ENCODE measurements at regions not wholly inside any gene's neighbourhood (a gene's known extent, or its start where the extent isn't known, plus 50 kb on each side); places are given as distances from the start of the nearest gene placed in this dataset.

- Histone ChIP-seq H3K27ac (ENCODE audit: low read depth, low read length) (no peak overlapping the region), H3K4me1 (ENCODE audit: control insufficient read depth in 3 of 3, insufficient read depth in 3 of 3, low read length in 3 of 3) (no peaks in the 10 kb centered on the region), H3K9me3 (ENCODE audit: control insufficient read depth in 3 of 3, low read length in 3 of 3) (peaks cover 0 to 7% (median 0%) of the 10 kb centered on the region in 3 donors), H3K27me3 (ENCODE audit: control insufficient read depth in 3 of 3, insufficient read depth in 3 of 3, low read length in 3 of 3) (no peaks in the 10 kb centered on the region), H3K36me3 (ENCODE audit: control insufficient read depth in 3 of 3, insufficient read depth in 3 of 3, low read length in 3 of 3) (no peaks in the 10 kb centered on the region), H3K9ac (ENCODE audit: low read depth in 1 of 3, low read length in 3 of 3) (no peak overlapping the region), H3K4me3 (ENCODE audit: low read length in 3 of 3) (no peak overlapping the region)
Observed at GRCh38 chr7:125459038-125459437, 529.4 kb upstream of the POT1 start.

- H3K9ac ChIP-seq (ENCODE audit: low read depth in 1 of 3, low read length in 3 of 3): no peak overlapping the region
- H3K4me3 ChIP-seq (ENCODE audit: low read length in 3 of 3): no peak overlapping the region
- no peak overlapping the region for H3K27ac ChIP-seq (ENCODE audit: low read depth, low read length)
- H3K36me3 ChIP-seq (ENCODE audit: control insufficient read depth in 3 of 3, insufficient read depth in 3 of 3, low read length in 3 of 3): no peaks in the 10 kb centered on the region
- H3K9me3 ChIP-seq (ENCODE audit: control insufficient read depth in 3 of 3, low read length in 3 of 3): no peaks in the 10 kb centered on the region
- H3K27me3 ChIP-seq (ENCODE audit: control insufficient read depth in 3 of 3, insufficient read depth in 3 of 3, low read length in 3 of 3): no peaks in the 10 kb centered on the region
- no peaks in the 10 kb centered on the region for H3K4me1 ChIP-seq (ENCODE audit: control insufficient read depth in 3 of 3, insufficient read depth in 3 of 3, low read length in 3 of 3)
Observed at GRCh38 chr7:125450749-125451148, 521.1 kb upstream of the POT1 start.

- H3K4me3 ChIP-seq (ENCODE audit: low read length in 3 of 3): no peak overlapping the region
- no peaks in the 10 kb centered on the region for H3K36me3 ChIP-seq (ENCODE audit: control insufficient read depth in 3 of 3, insufficient read depth in 3 of 3, low read length in 3 of 3)
- H3K4me1 ChIP-seq (ENCODE audit: control insufficient read depth in 3 of 3, insufficient read depth in 3 of 3, low read length in 3 of 3): no peaks in the 10 kb centered on the region
- H3K9me3 ChIP-seq (ENCODE audit: control insufficient read depth in 3 of 3, low read length in 3 of 3): no peaks in the 10 kb centered on the region
- no peak overlapping the region for H3K9ac ChIP-seq (ENCODE audit: low read depth in 1 of 3, low read length in 3 of 3)
- no peak overlapping the region for H3K27ac ChIP-seq (ENCODE audit: low read depth, low read length)
- no peaks in the 10 kb centered on the region for H3K27me3 ChIP-seq (ENCODE audit: control insufficient read depth in 3 of 3, insufficient read depth in 3 of 3, low read length in 3 of 3)
Observed at GRCh38 chr7:125445836-125446235, 516.2 kb upstream of the POT1 start.

GRCh38 chr7:125444864-125445263, 515.2 kb upstream of the POT1 start:
- Histone ChIP-seq H3K9ac (ENCODE audit: low read depth in 1 of 3, low read length in 3 of 3) (no peak overlapping the region), H3K9me3 (ENCODE audit: control insufficient read depth in 3 of 3, low read length in 3 of 3) (no peaks in the 10 kb centered on the region), H3K4me1 (ENCODE audit: control insufficient read depth in 3 of 3, insufficient read depth in 3 of 3, low read length in 3 of 3) (no peaks in the 10 kb centered on the region), H3K27ac (ENCODE audit: low read depth, low read length) (no peak overlapping the region), H3K36me3 (ENCODE audit: control insufficient read depth in 3 of 3, insufficient read depth in 3 of 3, low read length in 3 of 3) (no peaks in the 10 kb centered on the region), H3K4me3 (ENCODE audit: low read length in 3 of 3) (no peak overlapping the region), H3K27me3 (ENCODE audit: control insufficient read depth in 3 of 3, insufficient read depth in 3 of 3, low read length in 3 of 3) (no peaks in the 10 kb centered on the region)

- H3K9ac ChIP-seq (ENCODE audit: low read depth in 1 of 3, low read length in 3 of 3): no peak overlapping the region
- no peaks in the 10 kb centered on the region for H3K9me3 ChIP-seq (ENCODE audit: control insufficient read depth in 3 of 3, low read length in 3 of 3)
- no peaks in the 10 kb centered on the region for H3K27me3 ChIP-seq (ENCODE audit: control insufficient read depth in 3 of 3, insufficient read depth in 3 of 3, low read length in 3 of 3)
- H3K4me1 ChIP-seq (ENCODE audit: control insufficient read depth in 3 of 3, insufficient read depth in 3 of 3, low read length in 3 of 3): no peaks in the 10 kb centered on the region
- H3K27ac ChIP-seq (ENCODE audit: low read depth, low read length): no peak overlapping the region
- no peak overlapping the region for H3K4me3 ChIP-seq (ENCODE audit: low read length in 3 of 3)
- no peaks in the 10 kb centered on the region for H3K36me3 ChIP-seq (ENCODE audit: control insufficient read depth in 3 of 3, insufficient read depth in 3 of 3, low read length in 3 of 3)
Observed at GRCh38 chr7:125436220-125436619, 506.6 kb upstream of the POT1 start.

GRCh38 chr7:125431349-125431748, 501.7 kb upstream of the POT1 start:
- Histone ChIP-seq H3K9me3 (ENCODE audit: control insufficient read depth in 3 of 3, low read length in 3 of 3) (no peaks in the 10 kb centered on the region), H3K9ac (ENCODE audit: low read depth in 1 of 3, low read length in 3 of 3) (no peak overlapping the region), H3K36me3 (ENCODE audit: control insufficient read depth in 3 of 3, insufficient read depth in 3 of 3, low read length in 3 of 3) (no peaks in the 10 kb centered on the region), H3K27me3 (ENCODE audit: control insufficient read depth in 3 of 3, insufficient read depth in 3 of 3, low read length in 3 of 3) (no peaks in the 10 kb centered on the region), H3K4me1 (ENCODE audit: control insufficient read depth in 3 of 3, insufficient read depth in 3 of 3, low read length in 3 of 3) (no peaks in the 10 kb centered on the region), H3K4me3 (ENCODE audit: low read length in 3 of 3) (no peak overlapping the region), H3K27ac (ENCODE audit: low read depth, low read length) (no peak overlapping the region)

GRCh38 chr7:125430013-125430412, 500.4 kb upstream of the POT1 start:
- Histone ChIP-seq H3K27ac (ENCODE audit: low read depth, low read length) (no peak overlapping the region), H3K27me3 (ENCODE audit: control insufficient read depth in 3 of 3, insufficient read depth in 3 of 3, low read length in 3 of 3) (no peaks in the 10 kb centered on the region), H3K9ac (ENCODE audit: low read depth in 1 of 3, low read length in 3 of 3) (no peak overlapping the region), H3K36me3 (ENCODE audit: control insufficient read depth in 3 of 3, insufficient read depth in 3 of 3, low read length in 3 of 3) (no peaks in the 10 kb centered on the region), H3K4me3 (ENCODE audit: low read length in 3 of 3) (no peak overlapping the region), H3K9me3 (ENCODE audit: control insufficient read depth in 3 of 3, low read length in 3 of 3) (no peaks in the 10 kb centered on the region), H3K4me1 (ENCODE audit: control insufficient read depth in 3 of 3, insufficient read depth in 3 of 3, low read length in 3 of 3) (no peaks in the 10 kb centered on the region)

- Histone ChIP-seq H3K36me3 (ENCODE audit: control insufficient read depth in 3 of 3, insufficient read depth in 3 of 3, low read length in 3 of 3) (no peaks in the 10 kb centered on the region), H3K27me3 (ENCODE audit: control insufficient read depth in 3 of 3, insufficient read depth in 3 of 3, low read length in 3 of 3) (no peaks in the 10 kb centered on the region), H3K4me3 (ENCODE audit: low read length in 3 of 3) (no peak overlapping the region), H3K9ac (ENCODE audit: low read depth in 1 of 3, low read length in 3 of 3) (no peak overlapping the region), H3K9me3 (ENCODE audit: control insufficient read depth in 3 of 3, low read length in 3 of 3) (no peaks in the 10 kb centered on the region), H3K27ac (ENCODE audit: low read depth, low read length) (no peak overlapping the region), H3K4me1 (ENCODE audit: control insufficient read depth in 3 of 3, insufficient read depth in 3 of 3, low read length in 3 of 3) (no peaks in the 10 kb centered on the region)
Observed at GRCh38 chr7:125427676-125428075, 498.1 kb upstream of the POT1 start.

GRCh38 chr7:125425506-125425905, 495.9 kb upstream of the POT1 start:
- Histone ChIP-seq H3K27ac (ENCODE audit: low read depth, low read length) (no peak overlapping the region), H3K9me3 (ENCODE audit: control insufficient read depth in 3 of 3, low read length in 3 of 3) (peaks cover 0 to 2% (median 0%) of the 10 kb centered on the region in 3 donors), H3K9ac (ENCODE audit: low read depth in 1 of 3, low read length in 3 of 3) (no peak overlapping the region), H3K4me1 (ENCODE audit: control insufficient read depth in 3 of 3, insufficient read depth in 3 of 3, low read length in 3 of 3) (no peaks in the 10 kb centered on the region), H3K36me3 (ENCODE audit: control insufficient read depth in 3 of 3, insufficient read depth in 3 of 3, low read length in 3 of 3) (no peaks in the 10 kb centered on the region), H3K4me3 (ENCODE audit: low read length in 3 of 3) (no peak overlapping the region), H3K27me3 (ENCODE audit: control insufficient read depth in 3 of 3, insufficient read depth in 3 of 3, low read length in 3 of 3) (no peaks in the 10 kb centered on the region)

- Histone ChIP-seq H3K36me3 (ENCODE audit: control insufficient read depth in 3 of 3, insufficient read depth in 3 of 3, low read length in 3 of 3) (no peaks in the 10 kb centered on the region), H3K4me1 (ENCODE audit: control insufficient read depth in 3 of 3, insufficient read depth in 3 of 3, low read length in 3 of 3) (no peaks in the 10 kb centered on the region), H3K27ac (ENCODE audit: low read depth, low read length) (no peak overlapping the region), H3K4me3 (ENCODE audit: low read length in 3 of 3) (no peak overlapping the region), H3K9me3 (ENCODE audit: control insufficient read depth in 3 of 3, low read length in 3 of 3) (peaks cover 0 to 2% (median 0%) of the 10 kb centered on the region in 3 donors), H3K9ac (ENCODE audit: low read depth in 1 of 3, low read length in 3 of 3) (no peak overlapping the region), H3K27me3 (ENCODE audit: control insufficient read depth in 3 of 3, insufficient read depth in 3 of 3, low read length in 3 of 3) (no peaks in the 10 kb centered on the region)
Observed at GRCh38 chr7:125424721-125425120, 495.1 kb upstream of the POT1 start.
